ENCODE measurements at regions not wholly inside any gene's neighbourhood (a gene's known extent, or its start where the extent isn't known, plus 50 kb on each side); places are given as distances from the start of the nearest gene placed in this dataset.

GRCh38 chr7:1358376-1359050, 100.8 kb downstream of the MICALL2 start:
- intact Hi-C loops (cut with micrococcal nuclease): no loop called here

- intact Hi-C loops (cut with micrococcal nuclease): no loop called here
Measured at GRCh38 chr7:1359051-1359400, 100.2 kb downstream of the MICALL2 start.

GRCh38 chr7:1359681-1360485, 99.4 kb downstream of the MICALL2 start:
- intact Hi-C loops (cut with micrococcal nuclease): no loop called here

GRCh38 chr7:1360521-1360971, 98.7 kb downstream of the MICALL2 start:
- intact Hi-C loops (cut with micrococcal nuclease): no loop called here

- intact Hi-C loops (cut with micrococcal nuclease): no loop called here
Measured at GRCh38 chr7:1361016-1361755, 98.1 kb downstream of the MICALL2 start.

- intact Hi-C loops (cut with micrococcal nuclease): no loop called here
Measured at GRCh38 chr7:1361756-1362125, 97.5 kb downstream of the MICALL2 start.

- intact Hi-C loops (cut with micrococcal nuclease): no loop called here
Measured at GRCh38 chr7:1362301-1362700, 97.0 kb downstream of the MICALL2 start.

- intact Hi-C loops (cut with micrococcal nuclease): no loop called here
Measured at GRCh38 chr7:1364068-1364905, 95.0 kb downstream of the MICALL2 start.

GRCh38 chr7:1364906-1365570, 94.2 kb downstream of the MICALL2 start:
- intact Hi-C loops (cut with micrococcal nuclease): no loop called here

GRCh38 chr7:1365846-1366245, 93.4 kb downstream of the MICALL2 start:
- intact Hi-C loops (cut with micrococcal nuclease): no loop called here

- intact Hi-C loops (cut with micrococcal nuclease): no loop called here
Measured at GRCh38 chr7:1366801-1367405, 92.4 kb downstream of the MICALL2 start.

- intact Hi-C loops (cut with micrococcal nuclease): no loop called here
Measured at GRCh38 chr7:1367501-1368183, 91.6 kb downstream of the MICALL2 start.

- intact Hi-C loops (cut with micrococcal nuclease): no loop called here
Measured at GRCh38 chr7:1368184-1368681, 91.0 kb downstream of the MICALL2 start.

GRCh38 chr7:1368682-1369571, 90.3 kb downstream of the MICALL2 start:
- intact Hi-C loops (cut with micrococcal nuclease): loop anchor here (1.0 kb wide), 1 partner anchor 44 kb away; no protein-coding TSS in a partner anchor

GRCh38 chr7:1369916-1370657, 89.2 kb downstream of the MICALL2 start:
- intact Hi-C loops (cut with micrococcal nuclease): loop anchor here (1.0 kb wide), 1 partner anchor 43 kb away; no protein-coding TSS in a partner anchor

GRCh38 chr7:1370738-1371137, 88.5 kb downstream of the MICALL2 start:
- intact Hi-C loops (cut with micrococcal nuclease): no loop called here

GRCh38 chr7:1372063-1372462, 87.2 kb downstream of the MICALL2 start:
- intact Hi-C loops (cut with micrococcal nuclease): no loop called here
